Hematopoietic multipotent progenitor cell treated with erythropoietin and hydrocortisone succinate and interleukin-3 and kit ligand, for 8 days (in vitro differentiated cells): ENCODE measurements at regions not wholly inside any gene's neighbourhood (a gene's known extent, or its start where the extent isn't known, plus 50 kb on each side); places are given as distances from the start of the nearest gene placed in this dataset.

Experiments used
- DNase-seq: peaks from one replicate; pipeline ENCODE4 v3.0.0-alpha.2; 2015

- no peak for DNase-seq
Measured at GRCh38 chr6:113597231-113597583, 259.9 kb upstream of the MARCKS start.

GRCh38 chr6:113598786-113599185, 258.4 kb upstream of the MARCKS start:
- DNase-seq = no peak

GRCh38 chr6:113599444-113599843, 257.7 kb upstream of the MARCKS start:
- DNase-seq = no peak

GRCh38 chr6:113600551-113601339, 256.4 kb upstream of the MARCKS start:
- DNase-seq = no peak

- DNase-seq = no peak
Measured at GRCh38 chr6:113607821-113608545, 249.2 kb upstream of the MARCKS start.

- no peak for DNase-seq
Measured at GRCh38 chr6:113610377-113610988, 246.7 kb upstream of the MARCKS start.

- no peak for DNase-seq
Measured at GRCh38 chr6:113616701-113617274, 240.4 kb upstream of the MARCKS start.

GRCh38 chr6:113619077-113619476, 238.1 kb upstream of the MARCKS start:
- no peak for DNase-seq

- DNase-seq = no peak
Measured at GRCh38 chr6:113620386-113620785, 236.8 kb upstream of the MARCKS start.

GRCh38 chr6:113622254-113622653, 234.9 kb upstream of the MARCKS start:
- DNase-seq = no peak

GRCh38 chr6:113623129-113623528, 234.0 kb upstream of the MARCKS start:
- no peak for DNase-seq

GRCh38 chr6:113625850-113626249, 231.3 kb upstream of the MARCKS start:
- no peak for DNase-seq

GRCh38 chr6:113626475-113626874, 230.7 kb upstream of the MARCKS start:
- no peak for DNase-seq

- no peak for DNase-seq
Measured at GRCh38 chr6:113627480-113627879, 229.7 kb upstream of the MARCKS start.

- DNase-seq = no peak
Measured at GRCh38 chr6:113629256-113629655, 227.9 kb upstream of the MARCKS start.

- no peak for DNase-seq
Measured at GRCh38 chr6:113629975-113630737, 227.0 kb upstream of the MARCKS start.

- no peak for DNase-seq
Measured at GRCh38 chr6:113630738-113631535, 226.2 kb upstream of the MARCKS start.

GRCh38 chr6:113631666-113632065, 225.5 kb upstream of the MARCKS start:
- DNase-seq = no peak

- DNase-seq = no peak
Measured at GRCh38 chr6:113632220-113632864, 224.8 kb upstream of the MARCKS start.

GRCh38 chr6:113633638-113634037, 223.5 kb upstream of the MARCKS start:
- no peak for DNase-seq

GRCh38 chr6:113634352-113635163, 222.6 kb upstream of the MARCKS start:
- no peak for DNase-seq
